GM21360 (cell line): ENCODE measurements at regions not wholly inside any gene's neighbourhood (a gene's known extent, or its start where the extent isn't known, plus 50 kb on each side); places are given as distances from the start of the nearest gene placed in this dataset.

Source experiments
- ATAC-seq: cut with Tn5 transposase; IDR thresholded peaks from one replicate; pipeline ENCODE4 v1.9.1; 2021; ENCODE audit warnings: mild to moderate bottlenecking, moderate library complexity; ENCODE audit not compliant: unreplicated experiment

- no peak for ATAC-seq
Measured at GRCh38 chr1:57957576-57957975, 533.7 kb upstream of the DAB1 start.

- no peak for ATAC-seq
Measured at GRCh38 chr1:57951390-57951789, 527.5 kb upstream of the DAB1 start.

- no peak for ATAC-seq
Measured at GRCh38 chr1:57949168-57949567, 525.3 kb upstream of the DAB1 start.

GRCh38 chr1:57947471-57947870, 523.6 kb upstream of the DAB1 start:
- ATAC-seq: no peak

- ATAC-seq: no peak
Measured at GRCh38 chr1:57945045-57945444, 521.2 kb upstream of the DAB1 start.

GRCh38 chr1:57943365-57943764, 519.5 kb upstream of the DAB1 start:
- no peak for ATAC-seq

- no peak for ATAC-seq
Measured at GRCh38 chr1:57934745-57935144, 510.9 kb upstream of the DAB1 start.

GRCh38 chr1:57927003-57927402, 503.1 kb upstream of the DAB1 start:
- no peak for ATAC-seq

GRCh38 chr1:57926025-57926552, 502.2 kb upstream of the DAB1 start:
- no peak for ATAC-seq

GRCh38 chr1:57925226-57925625, 501.4 kb upstream of the DAB1 start:
- ATAC-seq: no peak

GRCh38 chr1:57922130-57922529, 498.3 kb upstream of the DAB1 start:
- ATAC-seq: no peak

- ATAC-seq: no peak
Measured at GRCh38 chr1:57916041-57916440, 492.2 kb upstream of the DAB1 start.

GRCh38 chr1:57911427-57911826, 487.6 kb upstream of the DAB1 start:
- no peak for ATAC-seq

GRCh38 chr1:57910782-57911181, 486.9 kb upstream of the DAB1 start:
- ATAC-seq: no peak

GRCh38 chr1:57910305-57910704, 486.4 kb upstream of the DAB1 start:
- no peak for ATAC-seq

GRCh38 chr1:57908147-57908890, 484.5 kb upstream of the DAB1 start:
- no peak for ATAC-seq

- ATAC-seq: no peak
Measured at GRCh38 chr1:57901208-57901919, 477.5 kb upstream of the DAB1 start.

- no peak for ATAC-seq
Measured at GRCh38 chr1:57898531-57898930, 474.7 kb upstream of the DAB1 start.

- no peak for ATAC-seq
Measured at GRCh38 chr1:57897581-57897980, 473.7 kb upstream of the DAB1 start.

GRCh38 chr1:57894315-57894714, 470.5 kb upstream of the DAB1 start:
- no peak for ATAC-seq

GRCh38 chr1:57889676-57890320, 465.9 kb upstream of the DAB1 start:
- ATAC-seq: no peak
